ENCODE measurements at regions not wholly inside any gene's neighbourhood (a gene's known extent, or its start where the extent isn't known, plus 50 kb on each side); places are given as distances from the start of the nearest gene placed in this dataset.

- Histone ChIP-seq H3K27me3 (no peaks in the 10 kb centered on the region), H3K9me3 (peaks cover 0 to 7% of the 10 kb centered on the region in 2 donors), H3K4me3 (no peak overlapping the region), H3K36me3 (no peaks in the 10 kb centered on the region), H3K27ac (no peak overlapping the region), H3K4me1 (no peaks in the 10 kb centered on the region)
- TF ChIP-seq, protein P1, sequence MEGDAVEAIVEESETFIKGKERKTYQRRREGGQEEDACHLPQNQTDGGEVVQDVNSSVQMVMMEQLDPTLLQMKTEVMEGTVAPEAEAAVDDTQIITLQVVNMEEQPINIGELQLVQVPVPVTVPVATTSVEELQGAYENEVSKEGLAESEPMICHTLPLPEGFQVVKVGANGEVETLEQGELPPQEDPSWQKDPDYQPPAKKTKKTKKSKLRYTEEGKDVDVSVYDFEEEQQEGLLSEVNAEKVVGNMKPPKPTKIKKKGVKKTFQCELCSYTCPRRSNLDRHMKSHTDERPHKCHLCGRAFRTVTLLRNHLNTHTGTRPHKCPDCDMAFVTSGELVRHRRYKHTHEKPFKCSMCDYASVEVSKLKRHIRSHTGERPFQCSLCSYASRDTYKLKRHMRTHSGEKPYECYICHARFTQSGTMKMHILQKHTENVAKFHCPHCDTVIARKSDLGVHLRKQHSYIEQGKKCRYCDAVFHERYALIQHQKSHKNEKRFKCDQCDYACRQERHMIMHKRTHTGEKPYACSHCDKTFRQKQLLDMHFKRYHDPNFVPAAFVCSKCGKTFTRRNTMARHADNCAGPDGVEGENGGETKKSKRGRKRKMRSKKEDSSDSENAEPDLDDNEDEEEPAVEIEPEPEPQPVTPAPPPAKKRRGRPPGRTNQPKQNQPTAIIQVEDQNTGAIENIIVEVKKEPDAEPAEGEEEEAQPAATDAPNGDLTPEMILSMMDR (IDR thresholded peaks at IDR 0.05) = no peak
- DNase-seq = no peak
- ATAC-seq = no peak
- intact Hi-C loops (cut with DNase I) = no loop called here
Observed at GRCh38 chr4:179472164-179472563, 2029.9 kb upstream of the AGA start.

- Histone ChIP-seq H3K4me1 (no peaks in the 10 kb centered on the region), H3K4me3 (no peak overlapping the region), H3K9me3 (peaks cover 0 to 14% of the 10 kb centered on the region in 2 donors), H3K36me3 (no peaks in the 10 kb centered on the region), H3K27me3 (no peaks in the 10 kb centered on the region), H3K27ac (no peak overlapping the region)
- TF ChIP-seq, protein P1 (IDR thresholded peaks at IDR 0.05) = no peak
- no peak for DNase-seq
- intact Hi-C loops (cut with DNase I) = no loop called here
- no peak for ATAC-seq
Observed at GRCh38 chr4:179478608-179479007, 2036.4 kb upstream of the AGA start.

DNA sequence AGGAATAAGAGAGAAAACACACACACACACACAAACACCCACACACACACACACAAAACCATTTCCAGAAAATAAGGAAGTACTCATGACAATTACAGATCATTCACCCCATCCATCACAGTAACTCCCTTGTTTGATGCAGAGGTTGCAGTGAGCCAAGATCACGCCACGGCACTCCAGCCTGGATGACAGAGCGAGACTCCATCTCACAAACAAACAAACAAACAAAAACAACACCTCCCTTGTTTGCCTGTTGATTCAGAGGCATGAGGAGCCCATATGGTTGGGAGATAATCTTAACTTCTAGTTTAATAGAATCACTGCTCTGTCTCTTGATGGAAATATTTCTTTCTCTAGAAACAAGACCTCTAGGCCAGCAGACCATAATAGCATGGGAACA lies 2043.5 kb upstream of the AGA start:
- no peaks in the 10 kb centered on the region for H3K36me3 ChIP-seq
- H3K27ac ChIP-seq = no peak overlapping the region
- H3K4me1 ChIP-seq = no peaks in the 10 kb centered on the region
- DNase-seq (no peak), ATAC-seq (no peak)
- intact Hi-C loops (cut with DNase I) = no loop called here
- peaks cover 0 to 11% of the 10 kb centered on the region in 2 donors for H3K9me3 ChIP-seq
- no peak overlapping the region for H3K4me3 ChIP-seq
- H3K27me3 ChIP-seq = no peaks in the 10 kb centered on the region
- TF ChIP-seq, protein P1 (IDR thresholded peaks at IDR 0.05) = no peak

DNA sequence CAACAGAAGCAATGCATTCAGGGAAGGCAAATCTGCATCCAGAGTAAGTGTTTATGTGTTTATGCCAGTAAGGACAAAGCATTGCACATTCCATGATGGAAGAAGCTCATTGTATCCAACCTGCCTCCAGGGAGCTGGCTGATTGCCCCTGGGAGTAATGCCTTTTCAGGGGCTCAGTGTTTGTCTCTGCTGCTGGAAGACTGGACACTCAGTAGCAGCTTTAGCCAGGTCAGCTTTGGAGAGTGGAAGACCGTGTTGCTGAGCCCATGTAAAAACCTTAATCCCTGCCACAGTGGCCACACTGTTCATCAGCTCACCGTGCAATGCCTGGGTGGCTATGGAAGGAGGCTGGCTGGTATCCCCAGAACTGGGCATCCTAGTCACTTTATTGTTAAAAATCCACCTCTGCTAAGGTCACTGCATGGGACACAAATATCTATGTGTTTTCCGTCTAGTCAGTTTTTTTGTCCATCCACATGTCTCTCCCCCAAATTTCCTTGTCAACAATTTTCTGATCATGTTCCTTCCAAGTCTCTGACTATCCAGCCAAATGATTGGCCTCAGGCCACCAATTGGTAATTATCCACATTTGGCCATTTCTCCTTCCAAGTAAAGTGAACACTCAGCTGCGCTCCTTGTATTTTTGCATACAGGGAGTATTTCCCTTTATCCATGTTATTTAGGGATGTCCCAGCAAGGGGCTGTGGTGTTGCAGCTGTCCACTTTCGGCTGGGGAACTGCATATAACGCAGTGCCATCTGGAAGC lies 2044.5 kb upstream of the AGA start:
- no peak for ATAC-seq

More for the DNA sequence above, 2044.5 kb upstream of the AGA start:
- Histone ChIP-seq H3K27ac (no peak overlapping the region), H3K4me3 (no peak overlapping the region), H3K4me1 (no peaks in the 10 kb centered on the region), H3K36me3 (no peaks in the 10 kb centered on the region), H3K27me3 (no peaks in the 10 kb centered on the region), H3K9me3 (peaks cover 0 to 11% of the 10 kb centered on the region in 2 donors)
- intact Hi-C loops (cut with DNase I) = no loop called here
- TF ChIP-seq, protein P1 (IDR thresholded peaks at IDR 0.05) = no peak
- DNase-seq = no peak
